Fibroblast of skin of left biceps (primary cell): ENCODE measurements at regions not wholly inside any gene's neighbourhood (a gene's known extent, or its start where the extent isn't known, plus 50 kb on each side); places are given as distances from the start of the nearest gene placed in this dataset.
A peak's percentile ranks its signal among the peaks of the same experiment; 100 is the strongest.
"Not testable (repeated sequence)": the region's sequence is repeated elsewhere in the genome, so short reads cannot be mapped to it uniquely, and the experiment has no call there.

Experiments
- DNase-seq, 2 experiments: peaks; one replicate each; pipeline ENCODE4 v3.0.0-alpha.2; 2013; ENCODE audit warnings: low read depth in 2 of 2

GRCh38 chr1:8169364-8170058 is 143.4 kb upstream of the ERRFI1 start:
- peak; percentile 76 to 82 for DNase-seq

GRCh38 chr1:8167936-8168335 is 141.8 kb upstream of the ERRFI1 start:
- no peak for DNase-seq

GRCh38 chr1:8166406-8166805 is 140.3 kb upstream of the ERRFI1 start:
- no peak for DNase-seq

- DNase-seq = no peak
Observed at GRCh38 chr1:8165595-8166360, 139.7 kb upstream of the ERRFI1 start.

- no peak for DNase-seq
Observed at GRCh38 chr1:8164670-8165069, 138.6 kb upstream of the ERRFI1 start.

GRCh38 chr1:8163039-8163438 is 136.9 kb upstream of the ERRFI1 start:
- DNase-seq = no peak

GRCh38 chr1:8162168-8162567 is 136.1 kb upstream of the ERRFI1 start:
- DNase-seq = no peak

GRCh38 chr1:8161546-8162105 is 135.5 kb upstream of the ERRFI1 start:
- no peak for DNase-seq

- DNase-seq = no peak
Observed at GRCh38 chr1:8159470-8160024, 133.4 kb upstream of the ERRFI1 start.

- DNase-seq = no peak
Observed at GRCh38 chr1:8158995-8159394, 132.9 kb upstream of the ERRFI1 start.

- no peak for DNase-seq
Observed at GRCh38 chr1:8157765-8158164, 131.7 kb upstream of the ERRFI1 start.

- peak in 1 of 2 experiments; percentile 44 for DNase-seq
Observed at GRCh38 chr1:8155528-8156186, 129.5 kb upstream of the ERRFI1 start.

- no peak for DNase-seq
Observed at GRCh38 chr1:8154621-8155052, 128.5 kb upstream of the ERRFI1 start.

GRCh38 chr1:8153961-8154360 is 127.9 kb upstream of the ERRFI1 start:
- DNase-seq = no peak

GRCh38 chr1:8152731-8153702 is 126.9 kb upstream of the ERRFI1 start:
- no peak for DNase-seq

GRCh38 chr1:8151647-8152046 is 125.5 kb upstream of the ERRFI1 start:
- DNase-seq = no peak

GRCh38 chr1:8149756-8150155 is 123.6 kb upstream of the ERRFI1 start:
- not testable (repeated sequence) for DNase-seq

GRCh38 chr1:8147956-8148355 is 121.8 kb upstream of the ERRFI1 start:
- no peak for DNase-seq

GRCh38 chr1:8146257-8146855 is 120.2 kb upstream of the ERRFI1 start:
- DNase-seq = no peak

- no peak for DNase-seq
Observed at GRCh38 chr1:8145545-8146202, 119.6 kb upstream of the ERRFI1 start.
